GM13977 (cell line): ENCODE measurements at regions not wholly inside any gene's neighbourhood (a gene's known extent, or its start where the extent isn't known, plus 50 kb on each side); places are given as distances from the start of the nearest gene placed in this dataset.

ENCODE experiments used
- DNase-seq: peaks from one replicate; pipeline ENCODE4 v3.0.0; 2012; ENCODE audit warnings: low spot score
- CTCF ChIP-seq: IDR thresholded peaks from 2 replicates; pipeline ENCODE4 v1.5.1; 2012; ENCODE audit warnings: mild to moderate bottlenecking, control low read depth; ENCODE audit not compliant: insufficient read depth; ENCODE audit errors: extremely low read depth, missing control alignments
- in situ Hi-C: fragments of 300-500 bp; cut with MboI; formaldehyde crosslinking; loops from one replicate; pipeline ENCODE4 v1.12.0; 2022; ENCODE audit warnings: low sequenced_read_pairs, low pct_unique_long_range_greater_than_20kb, mixed read lengths, inconsistent platforms; ENCODE audit not compliant: unreplicated experiment

- no peak for DNase-seq
- no peak for TF ChIP-seq CTCF
- in situ Hi-C loops = no loop called here
Observed at GRCh38 chr2:204116159-204116792, 179.7 kb downstream of the ICOS start.

GRCh38 chr2:204122425-204122824 is 185.9 kb downstream of the ICOS start:
- DNase-seq = no peak
- in situ Hi-C loops = no loop called here
- no peak for TF ChIP-seq CTCF

DNA sequence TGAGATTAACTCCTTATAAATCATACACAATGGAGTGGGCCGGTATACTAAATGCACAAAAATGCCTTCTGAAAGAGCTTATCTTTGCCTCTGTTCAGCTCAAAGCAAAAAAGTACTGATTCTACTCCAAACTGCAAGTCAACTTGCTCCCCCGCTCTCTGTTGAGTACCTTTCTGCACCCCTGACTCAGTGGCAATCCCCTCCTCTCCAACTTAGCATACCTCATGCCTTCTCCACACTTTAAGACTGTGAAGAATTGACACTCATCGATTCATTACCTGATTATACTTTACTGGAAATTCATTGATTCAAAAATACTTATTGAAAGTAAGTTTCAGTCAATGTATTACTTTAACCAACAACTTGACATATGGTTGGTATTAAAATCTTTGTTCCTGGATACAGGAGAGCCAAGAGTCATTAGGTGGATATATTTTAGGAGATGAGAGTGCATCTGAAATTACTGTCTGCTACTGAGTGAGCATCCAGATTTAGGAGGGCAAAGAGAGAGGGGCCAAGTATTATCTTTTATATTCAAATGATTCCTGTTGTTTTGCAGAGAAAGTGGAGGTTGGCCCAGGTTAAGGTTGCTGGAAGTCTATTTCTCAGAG is 187.7 kb downstream of the ICOS start:
- TF ChIP-seq CTCF = no peak
- DNase-seq = no peak
- in situ Hi-C loops = no loop called here

- in situ Hi-C loops = no loop called here
- DNase-seq = no peak
- no peak for TF ChIP-seq CTCF
Observed at GRCh38 chr2:204126705-204127104, 190.1 kb downstream of the ICOS start.

DNA sequence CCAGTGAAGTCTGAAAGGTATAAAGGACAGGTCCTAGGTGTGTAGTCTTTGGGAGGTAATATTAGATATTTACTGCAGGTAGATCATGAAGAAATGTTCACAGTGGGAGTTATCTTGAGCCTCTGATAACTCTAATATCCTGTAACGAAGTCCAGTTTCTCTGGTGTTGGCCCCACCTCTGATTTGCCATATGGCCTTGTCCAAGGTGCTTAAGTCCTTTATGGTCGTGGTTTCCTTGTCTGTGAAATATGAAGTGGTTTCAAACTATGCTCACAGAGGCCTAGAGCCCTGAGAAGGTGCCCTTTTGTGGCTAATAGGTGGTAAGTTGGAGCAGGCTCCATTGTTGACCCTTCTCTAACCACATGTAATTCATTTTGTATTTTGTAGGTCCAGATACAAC is 190.7 kb downstream of the ICOS start:
- no peak for DNase-seq
- TF ChIP-seq CTCF = no peak
- in situ Hi-C loops = no loop called here

DNA sequence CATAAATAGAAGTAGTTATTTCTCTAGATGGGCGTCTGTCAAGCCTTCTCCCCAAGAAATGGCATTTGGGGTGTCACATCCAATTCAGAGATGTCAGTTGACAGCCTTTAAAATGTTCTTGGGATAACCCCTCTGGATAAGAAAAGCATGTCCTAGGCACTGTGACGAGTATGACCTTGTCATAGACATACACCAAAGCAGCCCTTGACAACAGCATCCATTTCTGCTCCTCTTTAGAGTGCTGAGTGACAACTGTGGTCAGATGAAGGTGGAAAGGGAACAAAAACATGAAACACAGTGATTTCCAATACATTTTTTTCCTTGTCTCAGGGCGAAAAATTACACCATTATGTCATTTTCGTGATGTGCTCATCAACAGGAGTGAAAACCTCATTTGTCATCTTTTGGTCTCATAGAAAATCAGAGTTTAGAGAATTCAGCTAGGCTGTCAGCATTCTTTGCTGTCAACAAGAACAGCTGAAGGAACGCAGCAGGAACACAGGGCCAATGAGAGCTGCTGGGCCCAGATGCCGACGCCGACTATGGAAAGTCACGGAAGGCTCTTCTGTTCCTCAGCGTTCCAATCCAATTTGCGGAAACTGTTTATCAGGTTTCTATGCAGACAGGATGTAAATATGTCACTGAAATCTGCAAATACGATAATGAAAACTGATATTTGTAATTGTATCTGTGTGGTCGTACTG is 193.2 kb downstream of the ICOS start:
- in situ Hi-C loops = no loop called here
- no peak for DNase-seq
- TF ChIP-seq CTCF = no peak
